Endothelial cell of umbilical vein (primary cell): ENCODE measurements at regions not wholly inside any gene's neighbourhood (a gene's known extent, or its start where the extent isn't known, plus 50 kb on each side); places are given as distances from the start of the nearest gene placed in this dataset.

Source experiments
- CTCF ChIP-seq, 2 donors: IDR thresholded peaks; 1 replicate in 1 of 2; 2 replicates in 1 of 2; pipeline ENCODE4 v1.5.1; 2011; ENCODE audit warnings: low read length in 2 of 2, mild to moderate bottlenecking in 2 of 2, moderate library complexity in 2 of 2, control low read depth in 1 of 2, inconsistent platforms in 1 of 2, low read depth in 1 of 2; ENCODE audit not compliant: insufficient read depth in 1 of 2; ENCODE audit errors: extremely low read depth in 1 of 2
- EZH2 ChIP-seq: IDR thresholded peaks from 2 replicates; pipeline ENCODE4 v1.6.1; 2012; ENCODE audit warnings: borderline replicate concordance, low read depth, mild to moderate bottlenecking, moderate library complexity, low read length, inconsistent platforms; ENCODE audit not compliant: severe bottlenecking
- GATA2 ChIP-seq: IDR thresholded peaks from 2 replicates; pipeline ENCODE4 v1.7.0; 2011; ENCODE audit warnings: low read depth, mild to moderate bottlenecking, moderate library complexity, mixed read lengths, low read length; ENCODE audit not compliant: insufficient read length, insufficient read depth
- POLR2A ChIP-seq: IDR thresholded peaks from 2 replicates; pipeline ENCODE4 v1.6.1; 2012; ENCODE audit warnings: low read depth, mild to moderate bottlenecking, control low read depth, low read length

GRCh38 chr3:109882144-109882543 is 544.8 kb upstream of the DPPA4 start:
- TF ChIP-seq EZH2 (no peak), CTCF (IDR thresholded peaks at IDR 0.05; ENCODE audit: extremely low read depth in 1 of 2, insufficient read depth in 1 of 2, low read depth in 1 of 2, low read length in 2 of 2) (no peak), POLR2A (no peak), GATA2 (no peak)
